Type B pancreatic cell (in vitro differentiated cells): ENCODE measurements at regions not wholly inside any gene's neighbourhood (a gene's known extent, or its start where the extent isn't known, plus 50 kb on each side); places are given as distances from the start of the nearest gene placed in this dataset.

Experiments
- DNase-seq: peaks from one replicate; pipeline ENCODE4 v3.0.0; 2021; ENCODE audit warnings: mixed read lengths; ENCODE audit not compliant: unreplicated experiment; ENCODE audit errors: extremely low spot score
- H3K27ac Mint-ChIP-seq: 2 replicates; pipeline ENCODE4 v1.8.0; 2021; ENCODE audit warnings: mild to moderate bottlenecking, mixed read lengths
- H3K27me3 Mint-ChIP-seq: 2 replicates; pipeline ENCODE4 v1.8.0; 2021; ENCODE audit warnings: mixed read lengths
- H3K36me3 Mint-ChIP-seq: 2 replicates; pipeline ENCODE4 v1.8.0; 2021; ENCODE audit warnings: mixed read lengths
- H3K4me1 Mint-ChIP-seq: one replicate; pipeline ENCODE4 v1.8.0; 2021; ENCODE audit warnings: mixed read lengths; ENCODE audit not compliant: unreplicated experiment
- H3K4me3 Mint-ChIP-seq: 2 replicates; pipeline ENCODE4 v1.8.0; 2021; ENCODE audit warnings: mild to moderate bottlenecking, mixed read lengths
- H3K9me3 Mint-ChIP-seq: 2 replicates; pipeline ENCODE4 v1.8.0; 2021; ENCODE audit warnings: mixed read lengths
- TF ChIP-seq, protein P1 (sequence below): fragments of 200-600 bp; sonication (generic); conservative IDR thresholded peaks from 2 replicates; pipeline ENCODE4 v1.5.0; 2021; ENCODE audit warnings: antibody characterized with exemption, mild to moderate bottlenecking

DNA sequence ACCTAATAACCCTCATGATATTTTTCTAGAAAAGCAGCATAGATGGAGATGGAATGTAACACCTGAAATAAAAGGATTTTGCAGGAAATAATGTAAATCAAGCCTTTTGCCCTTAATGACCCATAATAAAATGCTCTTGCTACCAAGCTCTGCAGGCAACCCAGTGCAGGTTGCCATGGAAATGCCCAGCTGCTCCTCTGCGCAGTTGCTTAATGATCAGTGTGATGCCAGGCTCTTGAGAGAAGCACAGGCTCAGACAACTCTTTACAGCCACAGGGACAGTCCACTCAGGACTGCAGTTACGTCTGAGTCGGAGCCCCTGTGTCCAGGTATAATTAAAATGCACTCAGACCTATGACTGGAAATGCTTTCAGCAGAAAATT is 165.5 kb downstream of the LACC1 start:
- DNase-seq = no peak
- TF ChIP-seq, protein P1, sequence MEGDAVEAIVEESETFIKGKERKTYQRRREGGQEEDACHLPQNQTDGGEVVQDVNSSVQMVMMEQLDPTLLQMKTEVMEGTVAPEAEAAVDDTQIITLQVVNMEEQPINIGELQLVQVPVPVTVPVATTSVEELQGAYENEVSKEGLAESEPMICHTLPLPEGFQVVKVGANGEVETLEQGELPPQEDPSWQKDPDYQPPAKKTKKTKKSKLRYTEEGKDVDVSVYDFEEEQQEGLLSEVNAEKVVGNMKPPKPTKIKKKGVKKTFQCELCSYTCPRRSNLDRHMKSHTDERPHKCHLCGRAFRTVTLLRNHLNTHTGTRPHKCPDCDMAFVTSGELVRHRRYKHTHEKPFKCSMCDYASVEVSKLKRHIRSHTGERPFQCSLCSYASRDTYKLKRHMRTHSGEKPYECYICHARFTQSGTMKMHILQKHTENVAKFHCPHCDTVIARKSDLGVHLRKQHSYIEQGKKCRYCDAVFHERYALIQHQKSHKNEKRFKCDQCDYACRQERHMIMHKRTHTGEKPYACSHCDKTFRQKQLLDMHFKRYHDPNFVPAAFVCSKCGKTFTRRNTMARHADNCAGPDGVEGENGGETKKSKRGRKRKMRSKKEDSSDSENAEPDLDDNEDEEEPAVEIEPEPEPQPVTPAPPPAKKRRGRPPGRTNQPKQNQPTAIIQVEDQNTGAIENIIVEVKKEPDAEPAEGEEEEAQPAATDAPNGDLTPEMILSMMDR = no peak
- peaks cover 25% of the 10 kb centered on the region for H3K4me1 Mint-ChIP-seq
- H3K27ac Mint-ChIP-seq = no peak overlapping the region
- no peaks in the 10 kb centered on the region for H3K9me3 Mint-ChIP-seq
- peaks cover 13% of the 10 kb centered on the region for H3K27me3 Mint-ChIP-seq
- H3K4me3 Mint-ChIP-seq = no peak overlapping the region
- no peaks in the 10 kb centered on the region for H3K36me3 Mint-ChIP-seq

DNA sequence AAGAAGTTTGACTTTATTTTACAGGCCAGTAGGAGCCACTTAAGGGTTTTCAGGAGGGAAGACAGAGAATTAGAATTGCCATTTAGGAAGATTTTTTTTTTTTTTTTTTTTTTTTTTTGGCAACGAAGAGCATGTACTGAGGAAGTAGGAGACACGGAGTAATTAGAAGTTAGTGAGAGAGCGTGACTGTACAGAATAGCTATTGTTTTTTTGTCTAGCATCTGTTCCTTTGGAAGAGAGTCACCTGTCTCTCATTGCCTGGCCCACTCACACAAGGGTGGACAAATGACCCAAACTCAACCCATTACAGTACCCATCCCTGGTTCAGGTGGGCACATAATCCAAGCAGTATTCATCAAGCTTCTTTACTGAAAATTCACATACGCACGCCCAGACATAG is 166.7 kb downstream of the LACC1 start:
- no peak overlapping the region for H3K27ac Mint-ChIP-seq
- TF ChIP-seq, protein P1 = no peak
- no peak overlapping the region for H3K4me3 Mint-ChIP-seq
- H3K4me1 Mint-ChIP-seq = peaks cover 27% of the 10 kb centered on the region
- H3K36me3 Mint-ChIP-seq = no peaks in the 10 kb centered on the region
- H3K27me3 Mint-ChIP-seq = peaks cover 13% of the 10 kb centered on the region
- H3K9me3 Mint-ChIP-seq = no peaks in the 10 kb centered on the region
- DNase-seq = no peak

DNA sequence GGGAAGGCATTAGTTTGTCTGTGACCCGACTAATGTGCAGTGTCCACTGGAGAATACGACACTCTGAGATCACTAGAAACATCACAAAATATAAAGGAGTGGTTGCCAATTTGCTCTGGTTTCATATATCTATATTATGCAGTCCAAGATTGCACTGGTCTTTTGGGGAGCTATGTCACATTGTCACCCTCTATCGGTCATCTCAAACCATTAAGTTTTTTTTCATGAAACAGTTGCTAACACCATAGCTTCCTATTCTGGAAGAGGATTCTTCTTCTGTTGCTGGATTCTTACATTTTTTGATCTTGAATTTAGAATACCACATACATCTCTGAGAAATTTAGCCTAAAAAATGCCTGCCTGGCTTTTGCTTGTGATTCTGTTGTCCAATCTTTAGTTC is 168.6 kb downstream of the LACC1 start:
- Mint-ChIP-seq H3K4me1 (peaks cover 44% of the 10 kb centered on the region), H3K4me3 (no peak overlapping the region), H3K9me3 (no peaks in the 10 kb centered on the region), H3K27me3 (peaks cover 13% of the 10 kb centered on the region), H3K27ac (no peak overlapping the region), H3K36me3 (no peaks in the 10 kb centered on the region)
- TF ChIP-seq, protein P1 = peak; percentile 28
- DNase-seq = no peak

DNA sequence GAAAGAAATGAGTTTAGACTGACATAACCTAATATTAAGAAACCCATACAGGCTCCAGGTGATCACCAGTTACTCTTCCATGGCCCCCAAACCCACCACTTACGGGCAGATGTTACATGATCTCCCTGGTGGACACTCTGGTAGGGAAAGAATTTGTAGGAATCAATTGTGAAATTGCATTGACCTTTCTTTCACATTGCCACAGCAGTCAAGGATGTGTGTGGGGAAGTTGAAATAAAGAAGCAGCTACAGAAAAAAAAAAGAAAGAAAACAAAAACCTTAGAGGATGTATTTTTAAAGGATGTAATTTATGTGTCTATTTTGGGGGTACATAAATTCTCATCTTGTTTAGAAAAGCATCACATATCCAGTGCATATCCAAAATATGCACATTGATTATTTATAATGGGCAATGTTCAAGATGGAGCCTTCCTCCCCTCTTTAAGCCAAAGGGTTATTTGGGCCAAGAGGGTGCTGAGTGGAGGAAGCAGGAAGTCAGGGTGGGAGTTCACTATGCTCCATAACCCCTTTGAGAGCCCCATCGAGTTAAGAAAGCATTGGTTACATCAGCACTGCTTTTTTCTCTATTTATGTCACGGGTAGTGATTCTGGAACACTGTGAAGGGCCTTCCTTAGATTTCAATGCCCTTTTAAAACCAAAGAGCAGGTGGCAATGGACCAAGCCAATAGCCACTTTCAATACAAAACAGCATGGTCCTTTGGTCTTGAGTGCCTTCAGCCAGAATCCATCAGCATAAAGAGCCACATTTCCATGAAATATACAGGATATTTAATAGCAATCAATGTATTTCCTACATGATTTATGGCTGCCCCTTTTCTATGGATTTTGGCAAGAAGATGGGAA is 169.6 kb downstream of the LACC1 start:
- no peak overlapping the region for H3K27ac Mint-ChIP-seq
- TF ChIP-seq, protein P1 = no peak
- H3K36me3 Mint-ChIP-seq = no peaks in the 10 kb centered on the region
- no peak for DNase-seq
- no peaks in the 10 kb centered on the region for H3K9me3 Mint-ChIP-seq
- H3K4me3 Mint-ChIP-seq = no peak overlapping the region
- H3K27me3 Mint-ChIP-seq = peaks cover 13% of the 10 kb centered on the region
- H3K4me1 Mint-ChIP-seq = peaks cover 46% of the 10 kb centered on the region

DNA sequence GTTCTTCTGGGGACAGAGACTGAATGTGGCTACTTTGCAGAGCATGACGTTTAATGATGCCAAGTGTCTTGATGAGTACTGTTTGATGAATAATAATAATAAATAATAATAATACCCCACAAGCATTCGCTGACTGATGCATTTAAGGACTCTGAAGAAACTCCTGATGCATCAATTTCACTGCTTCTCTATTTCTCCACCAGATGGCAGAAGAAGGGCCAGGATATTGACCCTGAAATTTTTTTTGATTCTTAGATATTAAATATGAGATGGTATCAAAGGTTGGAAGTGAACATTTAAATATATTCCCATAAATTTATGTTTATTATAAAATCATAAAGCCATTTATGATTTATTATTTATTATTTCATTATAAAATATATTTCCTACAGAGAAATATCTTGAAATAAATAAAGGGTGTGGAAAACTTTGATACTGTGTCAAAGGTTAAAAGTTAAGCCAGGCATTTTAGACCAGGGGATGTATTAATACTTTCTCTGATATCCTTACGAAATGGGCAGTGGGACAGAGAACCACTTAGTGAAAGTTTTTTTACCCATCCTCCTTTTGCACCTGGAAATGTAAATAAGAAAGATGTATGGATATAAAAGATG is 170.9 kb downstream of the LACC1 start:
- no peak for DNase-seq
- no peaks in the 10 kb centered on the region for H3K36me3 Mint-ChIP-seq
- no peaks in the 10 kb centered on the region for H3K9me3 Mint-ChIP-seq
- H3K4me1 Mint-ChIP-seq = peaks cover 38% of the 10 kb centered on the region
- TF ChIP-seq, protein P1 = peak; percentile 91
- no peak overlapping the region for H3K4me3 Mint-ChIP-seq
- no peak overlapping the region for H3K27ac Mint-ChIP-seq
- peaks cover 13% of the 10 kb centered on the region for H3K27me3 Mint-ChIP-seq
